ENCODE measurements at regions not wholly inside any gene's neighbourhood (a gene's known extent, or its start where the extent isn't known, plus 50 kb on each side); places are given as distances from the start of the nearest gene placed in this dataset.

DNA sequence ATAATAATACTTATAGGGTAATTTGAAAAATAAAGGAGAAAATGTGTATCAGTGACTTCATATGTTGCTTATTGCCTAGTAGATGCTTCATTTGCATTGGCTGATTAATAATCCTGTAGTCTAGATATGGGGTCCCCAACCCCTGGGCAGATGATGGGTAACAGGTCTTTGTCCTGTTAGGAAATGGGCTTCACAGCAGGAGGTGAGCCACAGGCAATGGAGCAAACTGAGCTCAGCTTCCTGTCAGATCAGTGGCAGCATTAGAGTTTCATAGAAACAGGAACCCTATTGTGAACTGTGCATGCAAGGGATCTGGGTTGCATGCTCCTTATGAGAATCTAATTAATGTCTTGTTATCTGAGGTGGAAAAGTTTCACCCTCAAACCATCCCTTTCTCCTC is 1049.5 kb upstream of the EPHA7 start:
- no peak for DNase-seq (ENCODE audit: low read depth)
- TF ChIP-seq, protein P1, sequence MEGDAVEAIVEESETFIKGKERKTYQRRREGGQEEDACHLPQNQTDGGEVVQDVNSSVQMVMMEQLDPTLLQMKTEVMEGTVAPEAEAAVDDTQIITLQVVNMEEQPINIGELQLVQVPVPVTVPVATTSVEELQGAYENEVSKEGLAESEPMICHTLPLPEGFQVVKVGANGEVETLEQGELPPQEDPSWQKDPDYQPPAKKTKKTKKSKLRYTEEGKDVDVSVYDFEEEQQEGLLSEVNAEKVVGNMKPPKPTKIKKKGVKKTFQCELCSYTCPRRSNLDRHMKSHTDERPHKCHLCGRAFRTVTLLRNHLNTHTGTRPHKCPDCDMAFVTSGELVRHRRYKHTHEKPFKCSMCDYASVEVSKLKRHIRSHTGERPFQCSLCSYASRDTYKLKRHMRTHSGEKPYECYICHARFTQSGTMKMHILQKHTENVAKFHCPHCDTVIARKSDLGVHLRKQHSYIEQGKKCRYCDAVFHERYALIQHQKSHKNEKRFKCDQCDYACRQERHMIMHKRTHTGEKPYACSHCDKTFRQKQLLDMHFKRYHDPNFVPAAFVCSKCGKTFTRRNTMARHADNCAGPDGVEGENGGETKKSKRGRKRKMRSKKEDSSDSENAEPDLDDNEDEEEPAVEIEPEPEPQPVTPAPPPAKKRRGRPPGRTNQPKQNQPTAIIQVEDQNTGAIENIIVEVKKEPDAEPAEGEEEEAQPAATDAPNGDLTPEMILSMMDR (IDR thresholded peaks at IDR 0.05; ENCODE audit: insufficient read depth, low read length, poor library complexity, severe bottlenecking), result no peak
- H3K4me3 ChIP-seq (ENCODE audit: low read depth, low read length), result no peak overlapping the region
- no peaks in the 10 kb centered on the region for H3K27me3 ChIP-seq (ENCODE audit: control insufficient read depth, insufficient read depth, low read length)
- H3K36me3 ChIP-seq (ENCODE audit: control insufficient read depth, insufficient read depth, low read length), result no peaks in the 10 kb centered on the region

DNA sequence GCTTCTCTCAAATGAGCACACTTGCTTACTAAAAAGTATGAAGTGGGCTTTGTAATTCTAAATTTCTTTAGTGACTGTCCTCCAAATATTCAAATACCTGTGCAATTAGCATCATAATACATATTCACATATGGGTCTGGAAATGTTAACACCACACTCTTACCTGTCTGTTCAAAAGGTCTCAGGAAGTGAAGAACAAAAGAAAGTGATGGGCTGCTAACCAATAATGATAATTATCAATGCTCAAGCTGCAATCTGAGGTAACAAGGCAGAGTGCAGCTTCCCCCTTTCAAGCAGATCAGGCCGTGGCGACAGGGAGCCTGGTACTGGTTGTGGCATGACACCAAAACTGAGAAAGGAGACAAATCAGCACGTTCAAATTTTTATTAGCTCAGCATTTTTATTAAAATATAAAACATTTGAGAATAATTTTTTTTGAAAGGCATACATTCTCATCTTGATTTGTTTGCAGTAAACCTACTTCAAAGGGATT is 1044.7 kb upstream of the EPHA7 start:
- TF ChIP-seq, protein P1 (IDR thresholded peaks at IDR 0.05; ENCODE audit: insufficient read depth, low read length, poor library complexity, severe bottlenecking), result no peak
- DNase-seq (ENCODE audit: low read depth), result no peak
- Histone ChIP-seq H3K27me3 (ENCODE audit: control insufficient read depth, insufficient read depth, low read length) (no peaks in the 10 kb centered on the region), H3K36me3 (ENCODE audit: control insufficient read depth, insufficient read depth, low read length) (no peaks in the 10 kb centered on the region), H3K4me3 (ENCODE audit: low read depth, low read length) (no peak overlapping the region)

DNA sequence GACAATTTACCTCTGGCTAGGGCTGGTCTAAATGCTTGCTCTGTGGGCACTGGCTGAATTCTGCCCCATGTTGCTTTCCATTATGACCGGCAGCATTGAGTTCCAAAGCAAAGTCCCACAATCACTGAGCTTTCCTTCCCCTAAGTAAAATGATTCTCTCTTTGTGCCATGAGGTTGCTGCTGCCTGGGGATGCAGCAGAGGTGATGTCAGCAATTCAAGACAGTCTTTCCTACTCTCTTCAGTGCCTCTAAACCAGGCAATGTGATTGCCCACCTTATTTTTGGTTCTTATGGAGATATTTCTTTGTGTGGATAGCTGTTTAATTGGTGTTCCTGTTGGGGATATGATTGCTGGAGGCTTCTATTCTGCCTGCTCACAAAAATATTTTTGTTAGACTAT is 1043.9 kb upstream of the EPHA7 start:
- no peak overlapping the region for H3K4me3 ChIP-seq (ENCODE audit: low read depth, low read length)
- no peaks in the 10 kb centered on the region for H3K27me3 ChIP-seq (ENCODE audit: control insufficient read depth, insufficient read depth, low read length)
- no peak for DNase-seq (ENCODE audit: low read depth)
- no peaks in the 10 kb centered on the region for H3K36me3 ChIP-seq (ENCODE audit: control insufficient read depth, insufficient read depth, low read length)
- TF ChIP-seq, protein P1 (IDR thresholded peaks at IDR 0.05; ENCODE audit: insufficient read depth, low read length, poor library complexity, severe bottlenecking), result no peak

DNA sequence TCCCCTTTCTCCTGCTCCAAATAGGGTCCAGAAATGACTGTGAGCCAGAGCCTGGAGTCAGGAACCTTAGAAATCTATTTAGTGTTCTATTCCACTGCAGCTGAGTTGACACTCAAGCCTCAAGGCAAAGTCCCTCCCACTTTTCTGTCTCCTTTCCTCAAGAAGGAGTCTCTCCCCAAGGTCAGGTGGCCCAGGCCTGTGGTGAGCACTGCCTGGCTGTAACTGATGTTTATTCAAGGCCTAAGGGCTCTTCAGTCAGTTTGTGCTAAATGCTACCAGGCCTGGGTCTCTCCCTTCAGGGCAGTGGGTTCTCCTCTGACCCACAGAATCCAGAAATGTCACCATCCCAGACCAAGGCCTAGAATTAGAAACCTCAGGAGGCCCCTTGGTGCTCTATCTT is 1042.9 kb upstream of the EPHA7 start:
- no peak overlapping the region for H3K4me3 ChIP-seq (ENCODE audit: low read depth, low read length)
- no peaks in the 10 kb centered on the region for H3K27me3 ChIP-seq (ENCODE audit: control insufficient read depth, insufficient read depth, low read length)
- DNase-seq (ENCODE audit: low read depth), result no peak
- TF ChIP-seq, protein P1 (IDR thresholded peaks at IDR 0.05; ENCODE audit: insufficient read depth, low read length, poor library complexity, severe bottlenecking), result no peak
- no peaks in the 10 kb centered on the region for H3K36me3 ChIP-seq (ENCODE audit: control insufficient read depth, insufficient read depth, low read length)

DNA sequence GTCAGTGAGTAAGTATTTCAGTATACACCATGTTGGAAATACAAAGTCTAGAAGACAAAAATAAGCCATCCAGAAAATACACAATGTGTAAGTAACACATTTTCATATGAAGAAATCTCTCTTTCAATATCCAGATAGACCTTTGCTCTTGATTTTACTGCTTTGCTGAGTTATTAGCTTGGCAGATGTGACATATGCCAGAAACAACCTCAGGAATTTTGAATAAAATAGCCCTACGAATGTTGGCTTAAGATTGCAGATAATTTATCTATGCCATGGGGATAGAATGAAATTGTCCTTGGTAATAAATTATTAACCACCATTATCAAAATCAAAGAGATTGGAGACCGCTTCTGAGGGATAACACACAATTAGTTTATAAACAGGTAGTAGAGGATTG is 1036.9 kb upstream of the EPHA7 start:
- TF ChIP-seq, protein P1 (IDR thresholded peaks at IDR 0.05; ENCODE audit: insufficient read depth, low read length, poor library complexity, severe bottlenecking), result no peak
- no peak overlapping the region for H3K4me3 ChIP-seq (ENCODE audit: low read depth, low read length)
- no peaks in the 10 kb centered on the region for H3K36me3 ChIP-seq (ENCODE audit: control insufficient read depth, insufficient read depth, low read length)
- DNase-seq (ENCODE audit: low read depth), result no peak
- H3K27me3 ChIP-seq (ENCODE audit: control insufficient read depth, insufficient read depth, low read length), result no peaks in the 10 kb centered on the region

DNA sequence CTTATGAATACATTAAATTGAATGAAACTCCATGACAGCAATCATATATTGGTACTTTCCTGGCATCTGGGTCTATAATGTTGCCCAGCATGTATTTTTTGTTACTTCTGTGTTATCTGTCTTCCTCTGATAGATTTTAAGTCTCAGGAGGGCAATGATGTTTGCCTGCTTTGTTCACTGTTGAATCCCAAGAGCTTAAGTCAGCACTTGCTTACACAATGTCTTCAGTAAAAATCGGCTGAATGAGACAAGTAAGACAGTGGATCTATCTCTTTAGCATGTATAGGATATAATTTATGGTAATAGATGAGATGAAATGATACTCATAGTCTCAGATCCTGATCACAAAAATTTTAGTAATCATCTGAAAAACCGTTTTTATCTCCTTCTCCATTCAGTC is 1034.9 kb upstream of the EPHA7 start:
- no peak for DNase-seq (ENCODE audit: low read depth)
- no peak overlapping the region for H3K4me3 ChIP-seq (ENCODE audit: low read depth, low read length)
- no peaks in the 10 kb centered on the region for H3K36me3 ChIP-seq (ENCODE audit: control insufficient read depth, insufficient read depth, low read length)
- TF ChIP-seq, protein P1 (IDR thresholded peaks at IDR 0.05; ENCODE audit: insufficient read depth, low read length, poor library complexity, severe bottlenecking), result no peak
- no peaks in the 10 kb centered on the region for H3K27me3 ChIP-seq (ENCODE audit: control insufficient read depth, insufficient read depth, low read length)

Measured in kidney epithelial cell (primary cell).